ENCODE measurements at regions not wholly inside any gene's neighbourhood (a gene's known extent, or its start where the extent isn't known, plus 50 kb on each side); places are given as distances from the start of the nearest gene placed in this dataset.

GRCh38 chr2:242054881-242055801 lies 185.6 kb downstream of the RTP5 start:
- TF ChIP-seq RAD21 (IDR thresholded peaks at IDR 0.05; ENCODE audit: low read depth) (no peak), USF1 (IDR thresholded peaks at IDR 0.05) (no peak), TCF12 (IDR thresholded peaks at IDR 0.05; ENCODE audit: low read depth) (no peak), CREB1 (IDR thresholded peaks at IDR 0.05; ENCODE audit: low read depth) (no peak), EGR1 (IDR thresholded peaks at IDR 0.05) (no peak), REST (IDR thresholded peaks at IDR 0.05; ENCODE audit: low read depth) (no peak), TAF1 (IDR thresholded peaks at IDR 0.05; ENCODE audit: low read depth) (no peak), CEBPB (IDR thresholded peaks at IDR 0.05) (no peak), YY1 (IDR thresholded peaks at IDR 0.05; ENCODE audit: low read depth) (no peak), NFIC (IDR thresholded peaks at IDR 0.05) (no peak), EP300 (IDR thresholded peaks at IDR 0.05; ENCODE audit: borderline replicate concordance) (no peak)

All from Ishikawa (cell line).